Vagina (tissue), 2 donors: ENCODE measurements at regions not wholly inside any gene's neighbourhood (a gene's known extent, or its start where the extent isn't known, plus 50 kb on each side); places are given as distances from the start of the nearest gene placed in this dataset.
"Not testable (repeated sequence)": the region's sequence is repeated elsewhere in the genome, so short reads cannot be mapped to it uniquely, and the experiment has no call there.

Experiments used
- POLR2AphosphoS5 ChIP-seq, 2 donors: sonication (generic); formaldehyde crosslinking; IDR thresholded peaks; one replicate each; pipeline ENCODE4 v1.9.0; 2017; ENCODE audit warnings: antibody characterized with exemption in 2 of 2, mild to moderate bottlenecking in 2 of 2, low read depth in 1 of 2; ENCODE audit not compliant: insufficient read depth in 1 of 2
- TF ChIP-seq, protein P1 (sequence below), 3 experiments: fragments of 450-650 bp in 2 of 3; fragments of 200-600 bp in 1 of 3; sonication (generic) in 1 of 3; IDR thresholded peaks; one replicate each; pipeline ENCODE4 v1.5.1; 2017 to 2019; ENCODE audit warnings: antibody characterized with exemption in 3 of 3, mild to moderate bottlenecking in 2 of 3, moderate library complexity in 2 of 3

DNA sequence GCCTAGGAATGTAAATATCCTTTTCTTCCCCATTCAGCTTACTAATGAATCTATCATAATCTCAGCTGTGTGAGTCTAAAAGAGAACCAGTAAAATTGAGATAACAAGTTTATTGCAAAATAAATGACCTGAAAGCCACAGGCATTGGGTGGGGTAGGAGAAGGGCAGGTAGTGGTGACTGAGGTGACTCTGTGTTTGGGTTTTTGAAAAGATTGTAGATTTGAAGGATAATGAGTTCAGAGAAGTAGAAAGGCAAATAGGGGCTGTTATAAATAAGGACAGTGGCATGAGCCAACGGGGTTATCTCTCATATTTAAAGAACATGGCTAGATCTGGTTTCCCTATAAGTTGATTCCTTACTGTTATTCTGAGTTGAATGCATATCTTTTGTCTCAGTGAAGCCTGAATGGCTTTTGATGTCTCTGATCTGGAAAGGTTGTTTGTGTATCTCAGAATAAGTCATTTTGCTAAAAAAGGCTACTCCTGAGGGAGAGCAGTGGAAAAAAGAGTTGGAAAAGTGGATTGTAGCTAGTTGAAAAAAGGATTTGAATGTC lies 92.3 kb upstream of the TPTE start:
- TF ChIP-seq, protein P1, sequence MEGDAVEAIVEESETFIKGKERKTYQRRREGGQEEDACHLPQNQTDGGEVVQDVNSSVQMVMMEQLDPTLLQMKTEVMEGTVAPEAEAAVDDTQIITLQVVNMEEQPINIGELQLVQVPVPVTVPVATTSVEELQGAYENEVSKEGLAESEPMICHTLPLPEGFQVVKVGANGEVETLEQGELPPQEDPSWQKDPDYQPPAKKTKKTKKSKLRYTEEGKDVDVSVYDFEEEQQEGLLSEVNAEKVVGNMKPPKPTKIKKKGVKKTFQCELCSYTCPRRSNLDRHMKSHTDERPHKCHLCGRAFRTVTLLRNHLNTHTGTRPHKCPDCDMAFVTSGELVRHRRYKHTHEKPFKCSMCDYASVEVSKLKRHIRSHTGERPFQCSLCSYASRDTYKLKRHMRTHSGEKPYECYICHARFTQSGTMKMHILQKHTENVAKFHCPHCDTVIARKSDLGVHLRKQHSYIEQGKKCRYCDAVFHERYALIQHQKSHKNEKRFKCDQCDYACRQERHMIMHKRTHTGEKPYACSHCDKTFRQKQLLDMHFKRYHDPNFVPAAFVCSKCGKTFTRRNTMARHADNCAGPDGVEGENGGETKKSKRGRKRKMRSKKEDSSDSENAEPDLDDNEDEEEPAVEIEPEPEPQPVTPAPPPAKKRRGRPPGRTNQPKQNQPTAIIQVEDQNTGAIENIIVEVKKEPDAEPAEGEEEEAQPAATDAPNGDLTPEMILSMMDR (IDR thresholded peaks at IDR 0.05), result not testable (repeated sequence)
- TF ChIP-seq POLR2AphosphoS5 (IDR thresholded peaks at IDR 0.05; ENCODE audit: insufficient read depth in 1 of 2, low read depth in 1 of 2), result not testable (repeated sequence)
